ENCODE measurements at regions not wholly inside any gene's neighbourhood (a gene's known extent, or its start where the extent isn't known, plus 50 kb on each side); places are given as distances from the start of the nearest gene placed in this dataset.

DNA sequence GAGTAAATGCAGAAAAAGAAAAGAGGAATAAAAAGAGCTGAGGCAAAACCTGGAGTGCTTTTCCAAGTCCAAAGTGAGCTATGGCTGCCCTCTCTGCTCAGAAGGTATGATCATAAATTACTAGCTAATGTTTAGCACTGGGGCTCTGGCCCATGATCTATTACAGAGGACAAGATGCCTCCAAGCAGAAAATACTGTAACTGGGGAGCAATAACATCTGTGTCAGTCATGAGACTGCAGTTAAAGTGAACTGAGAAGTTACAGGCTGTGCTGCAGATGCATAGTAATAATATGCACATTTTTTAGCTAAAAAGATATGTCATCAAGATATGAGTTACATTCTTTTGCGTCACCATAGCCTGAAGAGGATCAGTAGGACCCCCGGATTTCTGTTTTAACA, 209.4 kb upstream of the RBBP8 start:
- no peaks in the 10 kb centered on the region for H3K27me3 ChIP-seq (ENCODE audit: insufficient read depth, poor library complexity, severe bottlenecking)
- no peaks in the 10 kb centered on the region for H3K9me3 ChIP-seq (ENCODE audit: severe bottlenecking)
- no peak overlapping the region for H3K27ac ChIP-seq (ENCODE audit: poor library complexity, severe bottlenecking)
- no peaks in the 10 kb centered on the region for H3K36me3 ChIP-seq (ENCODE audit: low read depth)
- TF ChIP-seq CTCF (IDR thresholded peaks at IDR 0.05; ENCODE audit: poor library complexity, severe bottlenecking) = no peak
- no peak for ATAC-seq (ENCODE audit: low read depth)
- DNase-seq (ENCODE audit: low spot score) = no peak
- H3K4me1 ChIP-seq (ENCODE audit: insufficient read depth, poor library complexity, severe bottlenecking) = no peaks in the 10 kb centered on the region
- H3K4me3 ChIP-seq (ENCODE audit: severe bottlenecking) = no peak overlapping the region

GRCh38 chr18:22726469-22726868, 206.7 kb upstream of the RBBP8 start:
- no peak for DNase-seq (ENCODE audit: low spot score)
- Histone ChIP-seq H3K27ac (ENCODE audit: poor library complexity, severe bottlenecking) (no peak overlapping the region), H3K27me3 (ENCODE audit: insufficient read depth, poor library complexity, severe bottlenecking) (no peaks in the 10 kb centered on the region), H3K4me3 (ENCODE audit: severe bottlenecking) (no peak overlapping the region), H3K36me3 (ENCODE audit: low read depth) (no peaks in the 10 kb centered on the region), H3K9me3 (ENCODE audit: severe bottlenecking) (no peaks in the 10 kb centered on the region), H3K4me1 (ENCODE audit: insufficient read depth, poor library complexity, severe bottlenecking) (no peaks in the 10 kb centered on the region)
- ATAC-seq (ENCODE audit: low read depth) = no peak
- TF ChIP-seq CTCF (IDR thresholded peaks at IDR 0.05; ENCODE audit: poor library complexity, severe bottlenecking) = no peak

DNA sequence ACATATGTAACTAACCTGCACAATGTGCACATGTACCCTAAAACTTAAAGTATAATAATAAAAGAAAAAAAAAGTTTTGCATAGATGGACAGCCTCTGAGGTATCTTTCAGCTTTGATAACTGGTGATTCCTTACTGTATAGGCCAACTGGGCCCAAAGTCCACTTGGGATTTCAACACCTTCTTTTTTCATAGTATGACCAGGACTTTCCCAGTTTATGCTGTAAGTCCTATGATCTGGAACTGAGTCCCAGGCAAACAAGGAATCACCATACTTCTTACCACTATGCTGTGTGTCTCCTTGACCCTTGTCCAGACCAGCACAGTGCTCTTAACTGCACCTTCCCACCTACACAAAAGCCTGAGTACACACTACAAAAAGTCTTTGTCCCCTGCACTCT, 205.1 kb upstream of the RBBP8 start:
- H3K36me3 ChIP-seq (ENCODE audit: low read depth) = no peaks in the 10 kb centered on the region
- H3K27me3 ChIP-seq (ENCODE audit: insufficient read depth, poor library complexity, severe bottlenecking) = no peaks in the 10 kb centered on the region
- no peak for ATAC-seq (ENCODE audit: low read depth)
- no peak for DNase-seq (ENCODE audit: low spot score)
- no peak overlapping the region for H3K4me3 ChIP-seq (ENCODE audit: severe bottlenecking)
- H3K27ac ChIP-seq (ENCODE audit: poor library complexity, severe bottlenecking) = no peak overlapping the region
- no peaks in the 10 kb centered on the region for H3K4me1 ChIP-seq (ENCODE audit: insufficient read depth, poor library complexity, severe bottlenecking)
- H3K9me3 ChIP-seq (ENCODE audit: severe bottlenecking) = no peaks in the 10 kb centered on the region
- TF ChIP-seq CTCF (IDR thresholded peaks at IDR 0.05; ENCODE audit: poor library complexity, severe bottlenecking) = no peak

DNA sequence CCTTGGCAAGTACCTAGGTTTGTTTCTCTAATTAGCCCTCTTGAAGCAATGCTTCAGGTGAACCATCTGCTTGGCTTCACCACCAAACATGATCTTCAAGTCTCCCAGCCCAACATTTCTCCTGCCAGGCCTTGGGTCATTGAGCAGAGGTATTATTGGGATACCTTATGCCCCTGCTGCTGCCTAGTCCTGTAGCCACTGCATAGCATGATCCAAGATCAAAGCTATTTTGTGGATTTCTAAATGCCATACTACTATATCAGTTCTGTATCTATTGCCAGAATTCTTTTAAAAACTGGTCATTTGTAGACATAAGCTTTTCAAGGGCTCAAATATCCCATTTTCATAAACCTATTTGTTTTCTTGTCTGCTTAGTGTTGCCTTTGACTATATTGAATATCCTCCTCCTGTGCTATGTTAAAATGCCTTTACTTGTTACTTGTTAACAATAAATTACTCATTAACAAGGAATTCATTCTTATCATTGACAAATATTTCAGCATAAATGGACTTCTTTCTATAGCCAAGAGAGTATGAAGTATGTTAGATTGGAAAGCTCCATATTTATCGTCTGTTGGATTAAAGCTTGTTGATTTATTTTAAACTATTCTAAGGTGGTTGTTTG, 204.5 kb upstream of the RBBP8 start:
- H3K36me3 ChIP-seq (ENCODE audit: low read depth) = no peaks in the 10 kb centered on the region
- H3K4me3 ChIP-seq (ENCODE audit: severe bottlenecking) = no peak overlapping the region
- TF ChIP-seq CTCF (IDR thresholded peaks at IDR 0.05; ENCODE audit: poor library complexity, severe bottlenecking) = no peak
- no peaks in the 10 kb centered on the region for H3K9me3 ChIP-seq (ENCODE audit: severe bottlenecking)
- H3K27ac ChIP-seq (ENCODE audit: poor library complexity, severe bottlenecking) = no peak overlapping the region
- no peak for DNase-seq (ENCODE audit: low spot score)
- no peak for ATAC-seq (ENCODE audit: low read depth)
- no peaks in the 10 kb centered on the region for H3K27me3 ChIP-seq (ENCODE audit: insufficient read depth, poor library complexity, severe bottlenecking)
- no peaks in the 10 kb centered on the region for H3K4me1 ChIP-seq (ENCODE audit: insufficient read depth, poor library complexity, severe bottlenecking)

DNA sequence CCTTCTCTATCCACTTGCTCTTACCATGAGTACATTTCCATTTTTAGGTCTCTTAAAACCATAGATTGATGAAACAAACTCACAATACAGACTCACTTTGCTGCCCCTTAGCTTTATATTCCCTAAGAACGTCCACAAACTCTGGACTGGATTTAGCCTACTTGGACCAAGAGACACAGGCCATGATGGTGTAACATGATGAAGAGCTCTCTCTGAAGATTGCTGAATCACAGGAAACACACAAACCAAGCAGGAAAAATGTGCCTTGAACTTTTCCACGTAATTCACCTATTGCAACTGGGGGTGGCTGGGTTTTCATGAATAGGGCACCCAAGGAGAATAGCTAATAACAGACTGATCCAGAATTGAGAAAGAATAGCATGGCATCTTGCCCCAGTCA, 201.7 kb upstream of the RBBP8 start:
- no peak for TF ChIP-seq CTCF (IDR thresholded peaks at IDR 0.05; ENCODE audit: poor library complexity, severe bottlenecking)
- Histone ChIP-seq H3K27ac (ENCODE audit: poor library complexity, severe bottlenecking) (no peak overlapping the region), H3K4me3 (ENCODE audit: severe bottlenecking) (no peak overlapping the region), H3K36me3 (ENCODE audit: low read depth) (no peaks in the 10 kb centered on the region), H3K4me1 (ENCODE audit: insufficient read depth, poor library complexity, severe bottlenecking) (no peaks in the 10 kb centered on the region), H3K27me3 (ENCODE audit: insufficient read depth, poor library complexity, severe bottlenecking) (no peaks in the 10 kb centered on the region), H3K9me3 (ENCODE audit: severe bottlenecking) (no peaks in the 10 kb centered on the region)
- ATAC-seq (ENCODE audit: low read depth) (no peak), DNase-seq (ENCODE audit: low spot score) (no peak)
